ENCODE measurements at regions not wholly inside any gene's neighbourhood (a gene's known extent, or its start where the extent isn't known, plus 50 kb on each side); places are given as distances from the start of the nearest gene placed in this dataset.

DNA sequence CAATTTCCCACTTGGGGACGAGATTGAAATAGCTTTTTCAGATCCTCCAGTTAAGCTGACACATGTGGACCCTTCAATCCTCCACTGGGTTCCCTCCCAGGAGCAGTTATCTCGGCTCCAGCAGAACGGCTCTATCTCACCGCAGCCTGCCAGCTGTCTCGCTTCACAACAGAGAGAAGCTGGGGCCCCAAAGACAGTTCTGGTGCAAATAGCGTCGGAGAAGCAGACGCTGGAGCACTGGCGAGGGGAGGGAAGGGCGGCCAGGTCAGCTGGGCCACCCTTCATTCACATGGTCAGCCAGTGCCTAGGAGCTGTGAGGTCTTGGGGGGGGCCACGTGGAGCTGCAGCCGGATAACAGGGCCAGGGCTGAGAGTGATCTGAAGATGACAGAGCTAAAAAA is 141.3 kb upstream of the SDK2 start:
- DNase-seq (ENCODE audit: low read depth) = no peak

DNA sequence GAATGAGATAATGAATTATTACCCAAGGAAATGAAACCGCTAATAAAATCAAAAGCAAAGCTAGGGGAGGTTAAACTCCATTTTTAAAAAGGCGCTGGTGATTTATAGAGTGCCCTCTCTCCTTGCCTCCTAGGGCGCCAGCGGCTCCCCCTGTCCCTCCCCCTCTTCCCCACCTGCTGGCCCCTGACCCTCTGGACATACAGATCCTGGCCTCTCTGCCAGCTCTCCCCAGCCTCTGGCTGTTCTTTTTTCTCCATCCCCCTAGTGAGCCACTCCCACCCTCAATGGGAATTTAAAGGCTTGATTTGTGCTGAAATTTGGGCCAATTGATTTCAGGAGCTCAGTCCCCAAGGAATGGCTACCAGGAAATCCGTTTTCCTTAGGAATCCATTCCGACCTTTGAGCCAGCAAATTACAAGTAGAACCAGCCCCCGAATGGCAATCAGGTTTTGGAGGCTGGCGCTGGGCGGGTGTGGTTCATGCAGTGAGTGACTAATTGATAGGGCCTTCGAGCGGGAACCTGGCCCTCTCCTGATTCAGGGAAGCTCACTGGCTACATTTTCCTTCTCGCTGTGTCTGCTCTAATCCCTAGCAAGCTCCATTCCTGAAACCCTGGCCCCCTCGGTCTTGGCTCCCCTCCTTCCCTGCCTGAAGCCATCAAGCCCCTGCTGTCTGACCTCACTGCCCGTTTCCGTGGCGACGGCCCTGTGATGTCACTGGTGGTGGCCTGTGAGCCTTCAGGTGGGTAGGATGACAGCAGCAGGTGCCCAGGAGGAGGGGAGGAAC is 141.9 kb upstream of the SDK2 start:
- no peak for DNase-seq (ENCODE audit: low read depth)

DNA sequence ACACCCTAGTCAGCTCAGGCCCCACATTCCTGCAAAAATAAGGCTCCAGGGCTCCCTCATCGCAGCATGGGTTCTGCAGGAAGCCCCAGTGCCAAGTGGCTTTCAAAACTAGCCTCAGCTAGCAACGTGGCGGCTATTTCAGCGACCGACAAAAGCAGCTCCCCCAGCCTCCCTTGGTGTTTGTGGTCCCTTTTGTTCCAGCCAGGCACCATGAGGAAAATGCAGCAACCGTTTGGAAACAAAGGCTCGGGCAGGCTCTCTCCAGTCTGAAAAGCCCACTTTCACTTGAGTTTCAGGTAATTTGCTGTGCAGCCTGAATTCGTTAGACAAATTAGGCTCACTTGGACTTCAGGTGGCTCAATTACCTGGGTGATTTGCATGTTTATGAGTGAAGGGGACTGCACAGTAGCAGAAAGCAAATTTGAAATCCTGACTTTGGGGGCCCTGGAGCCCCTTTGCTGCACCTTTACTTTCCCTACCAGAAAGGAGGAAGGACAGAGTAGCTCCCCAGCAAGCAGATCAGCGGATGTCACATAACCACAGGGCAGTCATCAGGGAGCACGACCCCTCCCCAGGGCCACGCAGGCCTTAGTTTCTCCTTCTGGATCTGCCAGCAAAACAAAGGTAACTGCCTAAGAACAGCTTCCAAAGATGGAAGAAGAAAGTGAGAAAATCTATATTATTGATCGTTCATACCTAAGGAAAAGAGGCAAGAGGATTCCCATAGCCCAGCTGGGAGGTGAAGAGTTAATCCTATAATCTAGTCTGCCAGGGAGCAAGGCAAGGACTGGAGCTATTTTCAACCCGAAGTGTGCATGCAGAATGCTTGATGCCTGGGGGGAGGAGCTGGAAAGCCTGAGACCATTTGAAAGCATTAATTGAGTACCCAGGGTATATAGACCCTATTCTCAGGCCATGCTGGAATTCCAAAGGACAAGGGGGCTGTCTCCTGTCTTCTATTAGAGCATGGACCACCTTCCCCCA is 143.1 kb upstream of the SDK2 start:
- no peak for DNase-seq (ENCODE audit: low read depth)

DNA sequence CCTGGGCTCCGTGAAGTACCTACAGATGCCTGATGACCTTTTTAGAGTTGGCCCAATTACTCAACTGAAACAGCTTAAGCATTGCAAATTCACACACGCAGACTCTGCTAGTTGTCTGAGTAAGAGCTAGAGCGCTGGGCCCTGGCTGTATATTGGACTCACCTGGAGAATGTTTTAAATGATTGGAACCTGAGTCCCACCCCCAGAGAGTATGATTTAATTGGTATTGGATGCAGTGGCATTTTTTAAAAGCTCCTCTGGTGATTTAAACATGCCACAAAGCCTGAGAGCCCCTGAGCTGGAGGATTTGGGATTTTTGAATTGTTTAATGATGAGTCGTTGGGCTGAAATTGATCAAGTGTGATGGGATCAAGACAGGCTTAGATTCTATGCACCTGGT is 143.9 kb upstream of the SDK2 start:
- DNase-seq (ENCODE audit: low read depth) = no peak

DNA sequence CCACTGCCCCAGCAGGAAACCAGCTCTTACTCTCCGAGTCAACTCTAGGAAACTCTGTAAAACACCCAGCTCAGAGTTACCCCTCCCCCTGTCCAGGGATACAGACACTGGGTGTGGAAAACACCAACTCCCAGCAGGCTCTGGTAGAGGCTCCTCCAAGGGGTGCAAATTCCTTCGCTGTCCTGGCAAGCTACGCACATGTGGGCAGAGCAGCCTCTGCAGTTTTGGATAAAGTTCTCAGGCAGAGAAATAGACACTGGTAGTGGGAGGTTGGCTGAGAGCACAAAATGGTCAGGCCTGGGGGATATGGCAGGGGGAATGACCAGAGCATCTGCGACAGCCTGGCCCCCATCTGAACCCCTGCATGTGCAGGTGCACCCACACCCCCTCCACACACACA is 146.9 kb upstream of the SDK2 start:
- no peak for DNase-seq (ENCODE audit: low read depth)

DNA sequence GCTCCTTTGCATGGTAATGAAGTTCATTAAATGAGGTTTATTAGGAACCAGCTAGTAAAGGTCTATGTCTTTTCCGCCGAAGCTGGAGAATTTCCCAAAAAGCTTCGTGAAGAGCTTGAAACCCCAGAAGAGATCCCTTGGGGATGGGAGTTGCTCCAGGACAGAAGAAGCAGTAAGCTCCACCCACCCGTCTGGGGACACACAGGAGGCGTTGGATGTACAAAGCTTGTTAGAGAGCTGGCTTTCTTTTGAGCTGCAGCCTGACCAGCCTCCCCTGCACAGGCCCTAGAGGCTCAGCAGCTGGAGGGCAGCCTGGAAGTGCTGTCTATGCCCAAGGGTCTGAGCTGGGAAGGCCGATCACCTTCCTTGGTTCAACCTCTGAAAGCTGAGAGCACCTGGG is 147.4 kb upstream of the SDK2 start:
- DNase-seq (ENCODE audit: low read depth) = no peak

DNA sequence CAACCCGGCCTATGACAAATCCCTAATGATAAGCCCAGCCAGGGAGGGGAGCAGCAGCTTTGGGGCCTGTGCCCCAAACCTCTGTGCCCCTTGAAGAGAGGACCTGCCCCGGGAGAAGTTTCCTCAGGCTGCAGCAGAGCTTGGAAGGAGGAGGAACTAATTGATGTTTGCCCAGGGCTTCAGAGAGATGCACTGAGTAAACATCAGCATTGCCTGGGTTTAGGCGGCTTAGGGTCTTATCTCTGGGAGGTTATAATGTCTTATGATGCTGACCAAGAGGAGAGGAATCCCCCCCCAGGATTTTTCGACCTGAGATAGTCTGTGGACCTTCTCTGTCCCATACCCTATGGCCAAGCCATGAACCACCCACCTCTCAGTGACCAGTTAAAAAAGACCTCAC is 148.7 kb upstream of the SDK2 start:
- DNase-seq (ENCODE audit: low read depth) = no peak

DNA sequence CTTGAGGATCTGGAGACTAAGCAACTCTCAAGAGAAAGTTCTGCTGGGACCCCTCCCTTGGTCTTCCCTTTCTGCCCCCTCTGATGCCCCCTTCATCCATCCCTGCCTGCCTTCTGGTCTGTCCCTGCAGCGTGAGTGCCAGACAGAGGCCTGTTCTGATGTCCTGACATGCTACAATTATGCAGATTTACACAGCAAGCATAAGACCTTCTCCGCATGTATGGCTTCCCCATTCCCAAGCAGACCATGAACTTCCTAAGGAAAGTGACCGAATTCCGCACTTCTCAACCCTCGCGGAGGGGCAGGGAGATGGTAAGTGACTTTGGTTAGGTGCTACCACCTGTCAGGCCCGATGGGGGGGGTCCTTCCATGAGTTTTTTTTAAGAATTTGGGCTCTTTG is 150.1 kb upstream of the SDK2 start:
- no peak for DNase-seq (ENCODE audit: low read depth)

DNA sequence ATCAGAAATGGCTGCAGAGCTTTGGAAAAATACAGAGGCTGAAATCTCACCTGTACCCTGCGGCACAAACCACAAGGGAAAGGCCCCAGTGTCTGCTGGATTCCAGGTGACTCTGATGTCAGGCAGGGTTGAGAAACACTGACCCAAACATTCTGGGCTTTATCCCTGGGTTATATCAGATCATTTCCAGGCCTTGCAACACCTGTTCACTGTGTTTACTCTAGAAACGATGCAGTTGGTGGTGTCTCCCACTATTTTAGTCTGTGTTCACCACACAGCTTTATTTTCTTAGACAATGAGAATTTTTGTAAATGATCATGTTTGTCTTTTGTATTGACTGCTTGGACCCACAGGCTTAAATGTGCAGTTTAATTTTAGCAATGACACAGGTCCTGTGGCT is 151.5 kb upstream of the SDK2 start:
- DNase-seq (ENCODE audit: low read depth) = no peak

DNA sequence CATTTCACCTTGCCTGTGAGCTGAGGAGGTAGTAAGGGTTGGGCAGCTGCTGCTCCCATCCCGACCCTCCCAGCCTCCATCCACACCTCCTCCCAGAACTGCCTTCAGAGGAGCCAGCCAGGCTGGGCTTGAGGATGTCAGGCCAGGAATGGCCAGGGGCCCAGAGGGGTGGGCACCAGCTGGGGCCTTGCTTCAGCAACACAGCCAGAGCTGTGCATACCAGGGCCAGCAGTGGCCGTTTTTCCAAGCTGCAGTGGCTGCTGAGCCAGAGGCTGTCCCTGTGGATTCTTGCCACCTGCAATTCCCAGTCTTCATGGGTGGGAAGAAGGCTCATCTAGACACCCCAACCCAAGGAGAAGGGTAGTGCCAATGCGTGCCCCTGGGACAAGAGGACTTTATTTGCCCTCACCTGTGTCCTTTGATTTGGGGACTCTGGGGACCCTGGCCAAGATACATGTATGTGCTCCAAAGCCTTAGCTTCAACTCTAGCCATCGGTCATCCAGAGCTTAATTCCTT is 153.4 kb upstream of the SDK2 start:
- no peak for DNase-seq (ENCODE audit: low read depth)

DNA sequence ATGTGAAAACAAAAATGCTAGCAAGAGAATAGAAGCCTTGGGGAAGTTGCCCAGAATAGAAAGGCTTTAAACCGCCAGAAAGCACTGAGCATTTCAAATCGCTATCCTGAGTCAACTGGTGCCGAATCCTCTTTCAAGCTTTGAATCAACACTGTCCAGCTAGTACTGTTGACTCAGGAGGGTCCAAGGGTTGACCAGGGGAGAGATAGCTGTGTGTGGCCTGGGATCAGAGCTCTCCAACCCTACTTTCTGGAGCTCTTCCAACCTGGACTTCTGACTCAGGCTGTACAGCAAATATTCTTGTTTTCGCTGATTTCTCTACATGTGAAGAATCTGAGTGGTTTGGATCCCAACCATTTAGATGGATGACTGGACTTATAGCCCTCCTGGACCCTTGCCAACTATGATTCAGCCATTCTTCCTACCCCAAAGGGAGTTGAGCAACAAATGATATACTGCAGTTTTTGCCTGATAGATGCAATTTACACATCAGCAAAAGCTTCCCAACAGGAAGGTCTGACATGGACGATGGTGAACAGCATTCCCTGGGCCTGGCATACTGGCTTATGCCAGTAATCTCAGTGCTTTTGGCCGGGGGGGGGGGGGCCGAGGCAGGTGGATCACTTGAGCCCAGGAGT is 154.0 kb upstream of the SDK2 start:
- no peak for DNase-seq (ENCODE audit: low read depth)

DNA sequence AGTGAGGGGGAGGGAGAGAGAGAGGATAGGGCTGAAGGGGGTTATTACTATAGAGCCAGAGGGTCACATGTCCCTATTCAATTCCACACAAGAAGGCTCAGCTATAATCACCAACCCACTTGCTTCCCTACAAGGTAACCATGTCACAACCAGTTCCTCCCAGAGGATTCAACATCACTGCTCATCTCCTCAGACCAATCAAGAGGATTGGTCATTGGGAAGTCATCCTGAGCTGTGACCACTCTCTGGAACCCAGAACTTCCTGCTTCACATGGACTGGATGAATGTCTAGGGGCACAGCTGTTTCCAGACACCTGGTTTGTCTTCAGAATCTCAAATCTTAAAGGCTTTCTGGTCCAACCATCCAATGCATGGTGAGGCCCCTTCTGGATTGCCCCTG is 154.9 kb upstream of the SDK2 start:
- DNase-seq (ENCODE audit: low read depth) = no peak

DNA sequence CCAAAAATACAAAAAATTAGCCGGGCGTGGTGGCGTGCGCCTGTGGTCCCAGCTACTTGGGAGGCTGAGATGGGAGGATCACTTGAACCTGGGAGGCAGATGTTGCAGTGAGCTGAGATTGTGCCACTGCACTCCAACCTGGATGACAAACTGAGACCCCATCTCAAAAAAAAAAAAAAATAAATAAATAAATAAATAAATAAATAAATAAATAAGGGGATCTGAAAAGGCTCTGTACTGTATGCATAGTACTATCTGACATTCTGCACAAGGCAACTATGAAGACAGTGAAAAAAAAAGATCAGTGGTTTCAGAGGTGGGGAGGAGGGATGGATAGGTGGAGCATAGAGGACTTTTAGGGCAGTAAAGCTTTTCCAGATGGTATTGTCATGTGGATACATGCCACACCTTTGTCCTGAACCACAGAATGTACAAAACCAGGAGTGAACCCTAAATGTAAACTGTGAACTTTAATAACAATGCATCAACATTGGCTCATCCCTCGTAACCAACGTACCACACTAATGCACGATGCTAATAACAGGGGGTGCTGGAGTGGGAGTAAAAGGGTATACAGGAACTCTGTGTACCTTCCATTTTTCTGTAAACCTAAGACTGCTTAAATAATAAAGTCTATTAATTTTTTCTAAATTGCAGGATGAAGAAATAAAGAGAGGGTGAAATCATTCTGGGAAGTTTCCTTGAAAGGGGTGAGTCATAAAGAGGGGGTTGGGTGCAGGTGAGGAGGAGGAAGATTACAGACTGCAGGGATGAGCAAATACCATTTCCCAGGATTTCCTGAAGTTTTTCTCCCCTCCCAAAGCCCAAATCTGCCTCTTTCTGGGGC is 155.8 kb upstream of the SDK2 start:
- no peak for DNase-seq (ENCODE audit: low read depth)

DNA sequence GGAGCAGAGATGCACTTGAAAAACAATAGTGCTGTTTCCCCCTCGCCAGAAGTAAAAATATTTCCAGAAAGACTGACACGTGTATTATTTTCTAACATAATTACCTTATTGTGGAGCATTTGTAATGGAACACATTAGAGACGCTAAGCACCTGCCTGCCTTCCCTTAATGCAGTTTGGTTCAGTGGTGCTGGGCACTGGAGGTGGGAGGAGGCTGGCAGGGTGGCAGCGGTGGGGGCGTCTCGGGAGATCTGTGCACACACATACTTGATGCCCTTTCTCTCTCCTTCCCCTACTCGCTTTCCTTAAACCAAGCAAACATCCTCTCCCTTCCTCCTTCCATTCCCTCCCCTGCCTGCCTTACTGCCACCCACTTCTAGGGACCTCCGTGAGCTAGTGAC is 156.6 kb upstream of the SDK2 start:
- DNase-seq (ENCODE audit: low read depth) = no peak

DNA sequence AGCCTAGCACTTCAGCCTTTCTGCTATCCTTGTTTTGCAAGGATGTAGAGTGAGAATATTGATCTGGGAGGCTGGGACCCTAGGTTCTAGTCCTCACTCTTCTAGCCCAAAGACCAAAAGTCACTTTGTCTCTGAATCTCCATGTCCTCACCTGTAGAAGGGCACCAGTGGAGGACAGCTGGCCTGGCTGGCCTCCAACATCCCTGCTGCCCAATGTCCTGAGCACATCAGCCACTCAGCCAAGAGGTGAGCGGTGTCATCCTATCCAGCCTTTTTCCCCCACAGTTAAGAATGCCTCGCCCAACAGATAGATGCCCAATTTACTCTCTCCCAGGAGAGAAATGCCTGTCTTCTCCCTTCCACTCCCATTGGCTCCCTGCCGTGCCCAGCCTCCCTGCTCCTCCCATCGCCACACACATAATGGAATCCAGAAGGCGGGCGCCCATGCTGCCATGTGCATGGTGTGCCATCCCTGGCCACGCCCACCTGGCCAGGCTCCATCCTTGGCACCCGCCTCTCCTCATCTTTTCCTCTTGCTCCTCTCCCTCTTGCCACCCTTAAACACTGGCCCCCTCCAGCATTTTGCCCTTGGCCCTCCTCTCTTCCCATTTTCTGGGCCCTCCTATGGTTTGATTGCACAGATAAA is 157.3 kb upstream of the SDK2 start:
- DNase-seq (ENCODE audit: low read depth) = no peak

DNA sequence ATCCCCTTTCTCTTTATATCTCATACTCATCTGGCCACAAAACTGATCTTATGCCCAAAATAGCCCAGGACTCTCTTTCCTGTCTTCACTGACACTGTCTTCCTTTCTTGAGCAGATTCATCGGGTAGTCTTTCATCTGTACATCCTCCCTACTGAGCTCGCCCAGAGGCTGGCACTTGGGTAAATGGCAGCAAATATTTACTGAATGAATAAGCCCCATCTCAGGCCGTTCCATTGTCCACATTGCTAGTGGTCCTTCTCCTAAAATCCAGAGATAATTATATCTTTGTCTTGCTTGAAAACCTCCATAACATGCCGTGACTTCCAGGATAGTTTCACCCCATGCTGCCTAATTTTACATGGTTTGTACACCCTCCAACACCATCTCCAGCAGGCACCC is 158.1 kb upstream of the SDK2 start:
- no peak for DNase-seq (ENCODE audit: low read depth)

DNA sequence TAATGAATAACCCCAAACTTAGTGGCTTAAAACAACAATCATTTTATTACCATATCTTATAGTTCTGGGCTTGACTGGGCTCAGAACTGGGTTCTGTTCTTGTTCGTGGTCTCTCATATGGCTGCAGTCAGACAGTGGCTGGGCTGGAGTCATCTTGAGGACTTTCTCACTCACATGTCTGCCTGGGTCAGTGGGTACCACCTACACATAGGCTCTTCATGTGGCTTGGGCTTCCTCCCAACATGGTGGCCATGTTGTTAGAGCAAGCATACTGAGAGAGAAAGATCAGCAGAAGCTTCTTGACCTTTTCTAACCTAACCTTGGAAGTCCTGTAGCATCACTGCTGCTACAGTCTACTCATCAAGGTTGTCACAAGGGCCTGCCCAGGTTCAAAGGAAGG is 158.6 kb upstream of the SDK2 start:
- DNase-seq (ENCODE audit: low read depth) = no peak

DNA sequence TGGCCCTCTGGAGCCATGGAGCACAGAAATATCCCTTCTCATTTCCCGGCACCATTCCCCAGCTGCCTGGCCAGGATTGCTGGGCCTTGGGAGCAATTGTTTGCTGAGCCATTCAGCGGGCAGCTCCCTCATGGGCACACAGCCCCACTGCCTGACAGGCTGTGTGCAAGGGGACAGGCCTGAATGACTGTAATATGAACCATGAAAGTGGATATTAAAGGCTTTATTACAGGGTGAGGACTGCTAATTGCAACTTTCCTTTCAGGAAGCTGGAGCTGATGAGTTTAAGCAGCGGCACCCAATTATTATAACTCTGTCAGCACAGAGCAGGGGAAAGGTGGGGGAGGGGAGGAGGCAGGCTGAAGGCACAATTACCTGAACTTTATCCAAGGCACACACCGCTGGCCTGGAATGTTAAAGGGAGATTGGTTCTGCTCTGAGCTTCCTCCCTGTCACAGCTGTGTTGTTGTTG is 159.8 kb upstream of the SDK2 start:
- no peak for DNase-seq (ENCODE audit: low read depth)

DNA sequence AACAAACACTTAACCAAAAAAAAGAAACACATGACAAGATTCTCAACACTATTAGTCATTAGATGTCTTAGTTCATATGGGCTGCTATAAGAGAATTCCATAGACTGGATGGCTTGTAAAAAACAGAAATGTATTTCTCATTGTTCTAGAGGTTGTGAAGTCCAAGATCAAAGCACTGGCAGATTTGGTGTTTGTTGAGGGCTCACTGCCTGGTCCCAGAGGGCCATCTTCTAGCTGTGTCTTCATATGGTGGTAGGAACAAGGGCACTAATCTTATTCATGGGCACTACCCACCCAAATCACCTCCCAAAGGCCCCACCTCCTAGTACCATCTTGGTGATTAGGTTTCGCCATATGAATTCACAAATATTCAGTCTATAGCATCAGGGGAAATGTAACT is 162.5 kb upstream of the SDK2 start:
- DNase-seq (ENCODE audit: low read depth) = no peak

DNA sequence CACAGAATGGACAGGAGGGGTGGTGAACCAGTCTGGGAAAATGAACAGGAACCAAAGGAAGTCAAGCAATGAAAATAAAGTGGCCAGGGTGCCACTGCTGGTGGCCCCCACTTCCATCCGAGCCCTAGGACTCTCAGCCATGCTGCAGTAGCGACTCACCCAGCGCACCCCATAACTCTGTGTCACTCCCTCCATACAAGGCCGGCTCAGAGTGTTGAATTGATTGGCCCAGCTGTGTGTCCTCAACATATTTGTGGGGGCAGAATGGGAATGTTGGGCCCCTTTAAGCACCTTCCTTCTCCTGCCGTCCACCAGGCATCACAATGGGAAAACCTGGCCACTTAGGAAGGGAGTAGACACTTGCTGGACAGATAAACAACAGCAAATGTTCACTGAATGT is 169.0 kb upstream of the SDK2 start:
- DNase-seq (ENCODE audit: low read depth) = no peak

DNA sequence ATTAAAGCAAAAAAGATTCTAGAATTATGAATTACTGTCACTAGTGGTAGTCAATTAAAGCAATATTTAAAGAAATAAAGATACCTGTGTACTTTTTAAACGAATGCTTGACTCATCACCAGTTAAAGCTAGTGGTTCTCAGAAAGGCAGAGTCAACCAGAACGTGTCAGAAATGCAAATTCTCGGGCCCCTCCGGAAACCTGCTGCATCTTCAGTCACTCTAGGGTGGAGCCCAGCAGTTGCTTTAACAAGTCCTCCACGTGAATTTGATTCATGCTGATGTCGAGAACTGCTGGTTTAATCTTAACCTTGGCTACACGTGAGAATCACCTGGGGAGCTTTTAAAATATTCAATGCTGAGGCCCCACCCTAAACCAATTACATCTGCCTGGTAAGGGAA is 169.8 kb upstream of the SDK2 start:
- no peak for DNase-seq (ENCODE audit: low read depth)
